NB4 (cell line): ENCODE measurements at regions not wholly inside any gene's neighbourhood (a gene's known extent, or its start where the extent isn't known, plus 50 kb on each side); places are given as distances from the start of the nearest gene placed in this dataset.

ENCODE experiments used
- CTCF ChIP-seq: IDR thresholded peaks from one replicate; pipeline ENCODE4 v1.5.1; 2012; ENCODE audit warnings: low read depth, low read length
- MYC ChIP-seq: IDR thresholded peaks from 2 replicates; pipeline ENCODE4 v1.6.1; 2011; ENCODE audit warnings: low read depth, low read length
- POLR2A ChIP-seq: IDR thresholded peaks from 2 replicates; pipeline ENCODE4 v1.6.1; 2011; ENCODE audit warnings: mild to moderate bottlenecking; ENCODE audit not compliant: insufficient read length; ENCODE audit errors: extremely low read depth

GRCh38 chr7:84294391-84294790 lies 99.8 kb upstream of the SEMA3A start:
- no peak for TF ChIP-seq POLR2A
- no peak for TF ChIP-seq CTCF
- TF ChIP-seq MYC: no peak
